HEK293T (cell line): ENCODE measurements at regions not wholly inside any gene's neighbourhood (a gene's known extent, or its start where the extent isn't known, plus 50 kb on each side); places are given as distances from the start of the nearest gene placed in this dataset.

Source experiments
- ARNT ChIP-seq: fragments of 450-650 bp; IDR thresholded peaks from 2 replicates; pipeline ENCODE4 v1.6.1; 2017; ENCODE audit warnings: mild to moderate bottlenecking
- BHLHE40 ChIP-seq: fragments of 450-650 bp; IDR thresholded peaks from 2 replicates; pipeline ENCODE4 v1.6.1; 2016; ENCODE audit warnings: mild to moderate bottlenecking, moderate library complexity, borderline replicate concordance
- CTBP1 ChIP-seq: fragments of 450-650 bp; IDR thresholded peaks from 2 replicates; pipeline ENCODE4 v1.6.1; 2016; ENCODE audit warnings: borderline replicate concordance
- FOXA1 ChIP-seq: fragments of 450-650 bp; IDR thresholded peaks from 2 replicates; pipeline ENCODE4 v1.6.1; 2016; ENCODE audit warnings: mild to moderate bottlenecking
- FOXK2 ChIP-seq: fragments of 450-650 bp; IDR thresholded peaks from 2 replicates; pipeline ENCODE4 v1.6.1; 2016; ENCODE audit warnings: mild to moderate bottlenecking
- FOXM1 ChIP-seq: fragments of 450-650 bp; IDR thresholded peaks from 2 replicates; pipeline ENCODE4 v1.6.1; 2017; ENCODE audit warnings: mild to moderate bottlenecking, borderline replicate concordance
- SP1 ChIP-seq: fragments of 450-650 bp; IDR thresholded peaks from 2 replicates; pipeline ENCODE4 v1.6.1; 2017
- ZNF384 ChIP-seq: fragments of 450-650 bp; IDR thresholded peaks from 2 replicates; pipeline ENCODE4 v1.6.1; 2016

DNA sequence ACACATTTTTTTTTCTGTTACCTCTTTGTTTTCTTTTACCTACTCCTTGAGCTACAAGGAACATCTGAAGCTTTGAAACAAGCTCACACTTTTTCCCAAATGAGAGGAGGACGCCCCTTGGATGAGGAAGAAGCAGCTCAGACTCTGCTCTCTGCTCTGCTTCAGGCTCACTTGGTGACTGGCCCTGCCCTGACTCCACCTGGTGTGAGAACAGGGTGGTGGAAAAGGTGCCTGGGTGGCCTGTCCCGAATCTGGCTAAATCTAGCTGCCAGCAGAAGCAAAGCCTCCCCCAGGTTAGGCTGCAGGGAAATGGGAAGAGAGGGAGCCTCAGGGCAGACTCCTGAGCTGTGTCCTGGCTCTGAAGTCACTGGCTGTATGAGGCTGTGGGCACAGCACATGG lies 68.0 kb upstream of the CEACAM8 start:
- TF ChIP-seq FOXM1 = no peak
- TF ChIP-seq ZNF384 = no peak
- no peak for TF ChIP-seq BHLHE40
- TF ChIP-seq SP1 = no peak
- TF ChIP-seq FOXA1 = no peak
- no peak for TF ChIP-seq FOXK2
- no peak for TF ChIP-seq CTBP1
- no peak for TF ChIP-seq ARNT
